Subcutaneous abdominal adipose tissue (tissue), 5 donors: ENCODE measurements at regions not wholly inside any gene's neighbourhood (a gene's known extent, or its start where the extent isn't known, plus 50 kb on each side); places are given as distances from the start of the nearest gene placed in this dataset.

Experiments
- H3K27ac ChIP-seq: one replicate; pipeline ENCODE4 v1.7.0; 2013; ENCODE audit warnings: low read depth, mild to moderate bottlenecking, inconsistent platforms, low read length, moderate library complexity
- H3K27me3 ChIP-seq, 5 donors: one replicate each; pipeline ENCODE4 v1.7.0; 2013; ENCODE audit warnings: low read length in 5 of 5, inconsistent platforms in 1 of 5; ENCODE audit not compliant: control insufficient read depth in 5 of 5, insufficient read depth in 4 of 5
- H3K36me3 ChIP-seq, 5 donors: one replicate each; pipeline ENCODE4 v1.7.0; 2013; ENCODE audit warnings: low read length in 5 of 5; ENCODE audit not compliant: control insufficient read depth in 5 of 5, insufficient read depth in 5 of 5
- H3K4me1 ChIP-seq, 5 donors: one replicate each; pipeline ENCODE4 v1.7.0; 2013; ENCODE audit warnings: low read length in 5 of 5, mild to moderate bottlenecking in 3 of 5, moderate library complexity in 1 of 5; ENCODE audit not compliant: control insufficient read depth in 5 of 5, insufficient read depth in 5 of 5
- H3K4me3 ChIP-seq, 5 donors: one replicate each; pipeline ENCODE4 v1.7.0; 2013; ENCODE audit warnings: low read length in 5 of 5, low read depth in 1 of 5
- H3K9ac ChIP-seq, 5 donors: one replicate each; pipeline ENCODE4 v1.7.0; 2013; ENCODE audit warnings: low read length in 5 of 5, mild to moderate bottlenecking in 4 of 5, moderate library complexity in 3 of 5
- H3K9me3 ChIP-seq, 5 donors: one replicate each; pipeline ENCODE4 v1.7.0; 2013; ENCODE audit warnings: low read length in 5 of 5; ENCODE audit not compliant: control insufficient read depth in 5 of 5
- donor health status: healthy.
- donor health status: healthy.
- donor health status: healthy.
- donor health status: healthy.
- donor health status: healthy.

DNA sequence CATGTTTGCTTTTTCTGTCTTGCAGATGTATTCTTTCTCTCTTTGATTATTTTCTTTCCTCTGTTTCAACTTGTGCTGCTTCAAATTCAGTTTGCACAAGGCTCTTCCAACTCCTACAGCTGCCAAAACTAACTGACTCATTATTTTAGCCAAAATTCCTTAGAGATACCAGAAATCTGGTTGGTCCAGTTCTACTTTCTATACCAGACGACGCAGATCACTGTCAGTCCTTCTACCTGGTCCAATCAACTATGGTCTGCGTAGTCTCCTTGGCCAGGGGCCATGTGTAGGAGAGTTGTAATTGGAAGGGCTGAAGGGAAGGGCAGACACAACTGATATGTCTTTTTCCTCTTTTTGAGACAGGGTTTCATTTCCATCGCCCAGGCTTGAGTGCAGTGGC, 51.9 kb upstream of the JAK2 start:
- no peaks in the 10 kb centered on the region for H3K27me3 ChIP-seq
- H3K9me3 ChIP-seq, result no peaks in the 10 kb centered on the region
- H3K9ac ChIP-seq, result no peak overlapping the region
- no peak overlapping the region for H3K27ac ChIP-seq
- peak overlapping the region in 1 of 5 donors; percentile 41 for H3K4me3 ChIP-seq
- H3K36me3 ChIP-seq, result no peaks in the 10 kb centered on the region
- peaks cover 0 to 34% (median 20%) of the 10 kb centered on the region in 5 donors for H3K4me1 ChIP-seq

DNA sequence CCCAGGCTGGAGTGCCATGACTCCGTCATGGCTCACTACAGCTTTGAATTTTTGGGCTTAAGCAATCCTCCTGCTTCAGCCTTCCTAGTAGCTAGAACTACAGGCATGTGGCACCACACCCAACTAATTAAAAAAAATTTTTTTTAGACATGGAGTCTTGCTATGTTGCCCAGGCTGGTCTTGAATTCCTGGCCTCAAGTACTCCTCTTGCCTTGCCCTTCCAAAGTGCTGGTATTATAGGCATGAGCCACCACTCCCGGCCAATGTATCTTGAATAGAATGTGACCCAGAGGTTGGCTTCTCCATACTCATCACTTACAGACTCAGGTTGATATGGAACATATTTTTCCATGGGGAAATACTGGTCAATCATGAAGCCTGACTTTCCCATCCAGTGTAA, 51.2 kb upstream of the JAK2 start:
- Histone ChIP-seq H3K4me1 (peaks cover 0 to 39% (median 26%) of the 10 kb centered on the region in 5 donors), H3K36me3 (no peaks in the 10 kb centered on the region), H3K27me3 (no peaks in the 10 kb centered on the region), H3K9ac (no peak overlapping the region), H3K27ac (no peak overlapping the region), H3K9me3 (no peaks in the 10 kb centered on the region), H3K4me3 (no peak overlapping the region)

DNA sequence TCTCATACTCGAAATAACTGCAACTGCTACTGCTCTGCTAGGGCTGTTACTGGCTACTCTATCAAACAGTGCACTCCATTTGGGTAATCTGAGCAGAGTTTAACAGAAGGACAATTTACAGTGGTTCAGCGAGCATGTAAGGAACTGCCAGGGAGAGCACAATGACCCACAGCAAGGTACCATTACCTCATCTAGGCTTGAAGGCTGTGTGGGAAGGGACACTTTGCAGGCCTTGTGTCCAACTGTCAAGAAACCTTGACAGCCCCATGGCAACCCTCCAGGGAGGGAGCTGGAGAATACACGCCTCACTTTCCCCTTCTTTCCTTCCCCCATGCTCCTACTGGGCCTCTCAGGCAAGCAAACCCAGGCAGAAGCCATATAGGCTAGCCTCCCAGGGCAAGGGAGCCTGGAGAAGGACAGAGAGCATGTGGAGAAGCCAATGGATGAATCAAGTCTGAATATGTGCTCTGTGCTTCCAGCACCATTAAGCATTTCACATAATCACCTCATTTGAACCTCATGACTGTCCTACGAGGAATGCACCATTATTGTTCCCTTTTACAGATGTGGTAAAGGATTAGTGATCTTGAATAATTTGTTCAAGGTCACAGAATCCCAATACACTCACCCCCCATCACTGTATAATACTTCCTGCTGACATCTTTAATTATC, 49.9 kb upstream of the JAK2 start:
- Histone ChIP-seq H3K27me3 (no peaks in the 10 kb centered on the region), H3K27ac (no peak overlapping the region), H3K4me1 (peaks cover 0 to 43% (median 26%) of the 10 kb centered on the region in 5 donors)

More for the DNA sequence above, 49.9 kb upstream of the JAK2 start:
- Histone ChIP-seq H3K9ac (no peak overlapping the region), H3K36me3 (no peaks in the 10 kb centered on the region), H3K9me3 (no peaks in the 10 kb centered on the region), H3K4me3 (no peak overlapping the region)
